Spleen (tissue), 11 donors: ENCODE measurements at regions not wholly inside any gene's neighbourhood (a gene's known extent, or its start where the extent isn't known, plus 50 kb on each side); places are given as distances from the start of the nearest gene placed in this dataset.

Experiments used
- DNase-seq: peaks from one replicate; pipeline ENCODE4 v3.0.0-alpha.2; 2020
- H3K27ac ChIP-seq, 8 donors: fragments of 200-600 bp; sonication (generic) in 7 of 8; 1 replicate in 4 of 8; 2 replicates in 4 of 8; pipeline versions ENCODE4 v1.5.0 to v1.8.0; 2016 to 2021; ENCODE audit warnings: inconsistent platforms in 4 of 8, mild to moderate bottlenecking in 4 of 8, moderate library complexity in 1 of 8
- H3K27me3 ChIP-seq, 7 donors: fragments of 200-600 bp; sonication (generic) in 6 of 7; replicated peaks in 1 of 7; 1 replicate in 4 of 7; 2 replicates in 3 of 7; pipeline versions ENCODE4 v1.5.0 to v1.8.0; 2016 to 2021; ENCODE audit warnings: inconsistent platforms in 3 of 7, mild to moderate bottlenecking in 1 of 7
- H3K36me3 ChIP-seq, 6 donors: fragments of 200-600 bp; sonication (generic) in 5 of 6; 1 replicate in 4 of 6; 2 replicates in 2 of 6; pipeline versions ENCODE4 v1.5.0 to v1.8.0; 2016 to 2021; ENCODE audit warnings: inconsistent platforms in 2 of 6
- H3K4me1 ChIP-seq, 6 donors: fragments of 200-600 bp; sonication (generic) in 5 of 6; 1 replicate in 3 of 6; 2 replicates in 3 of 6; pipeline versions ENCODE4 v1.5.0 to v1.8.0; 2016 to 2021; ENCODE audit warnings: inconsistent platforms in 3 of 6
- H3K4me3 ChIP-seq, 8 donors: fragments of 200-600 bp; sonication (generic) in 7 of 8; 1 replicate in 4 of 8; 2 replicates in 4 of 8; pipeline versions ENCODE4 v1.5.0 to v1.8.0; 2016 to 2021; ENCODE audit warnings: inconsistent platforms in 4 of 8, mild to moderate bottlenecking in 4 of 8, moderate library complexity in 2 of 8
- H3K9me3 ChIP-seq, 8 donors: fragments of 200-600 bp; sonication (generic) in 7 of 8; 1 replicate in 4 of 8; 2 replicates in 4 of 8; pipeline versions ENCODE4 v1.5.0 to v1.8.0; 2016 to 2021; ENCODE audit warnings: inconsistent platforms in 4 of 8
- CTCF ChIP-seq, 11 experiments: fragments of 200-600 bp in 7 of 11; fragments of 450-650 bp in 4 of 11; sonication (generic) in 4 of 11; IDR thresholded peaks in 8 of 11; conservative IDR thresholded peaks in 3 of 11; 1 replicate in 7 of 11; 2 replicates in 4 of 11; pipeline versions ENCODE4 v1.4.0 to v1.8.0; 2016 to 2021; ENCODE audit warnings: antibody characterized with exemption in 11 of 11, inconsistent platforms in 4 of 11, mild to moderate bottlenecking in 1 of 11
- POLR2A ChIP-seq, 3 donors: fragments of 450-650 bp; IDR thresholded peaks; one replicate each; pipeline ENCODE4 v1.5.1; 2017; ENCODE audit warnings: antibody characterized with exemption in 3 of 3, mild to moderate bottlenecking in 1 of 3
- POLR2AphosphoS5 ChIP-seq, 3 donors: sonication (generic); formaldehyde crosslinking; IDR thresholded peaks; one replicate each; pipeline ENCODE4 v1.5.1; 2017; ENCODE audit warnings: antibody characterized with exemption in 3 of 3
- WGBS, 5 donors: extraction: QIAGEN DNeasy Blood & Tissue Kit in 3 of 5; methylation state at CpG; one replicate each; pipeline versions ENCODE4 v1.1.5 to v1.1.7; 2013 to 2018; 5-methylcytosine and 5-hydroxymethylcytosine counted together
- intact Hi-C: fragments of 100-400 bp; cut with DNase I; formaldehyde crosslinking; loops from one replicate; pipeline ENCODE4 v1.15.0; 2023; ENCODE audit warnings: low total_unique reads
- donor health status: healthy with polysubstance abuse.
- donor health status: DM: no; HTN: no; CAD: no; lungs with moderate emphysema.
- donor health status: DM: no; HTN: no; CAD: no.
- donor health status: Bipolar disorder and iron deficiency.
- donor health status: healthy.
- donor health status: DM: no; HTN: no; CAD: no.
- donor health status: DM: yes; HTN: yes; CAD: no.

DNA sequence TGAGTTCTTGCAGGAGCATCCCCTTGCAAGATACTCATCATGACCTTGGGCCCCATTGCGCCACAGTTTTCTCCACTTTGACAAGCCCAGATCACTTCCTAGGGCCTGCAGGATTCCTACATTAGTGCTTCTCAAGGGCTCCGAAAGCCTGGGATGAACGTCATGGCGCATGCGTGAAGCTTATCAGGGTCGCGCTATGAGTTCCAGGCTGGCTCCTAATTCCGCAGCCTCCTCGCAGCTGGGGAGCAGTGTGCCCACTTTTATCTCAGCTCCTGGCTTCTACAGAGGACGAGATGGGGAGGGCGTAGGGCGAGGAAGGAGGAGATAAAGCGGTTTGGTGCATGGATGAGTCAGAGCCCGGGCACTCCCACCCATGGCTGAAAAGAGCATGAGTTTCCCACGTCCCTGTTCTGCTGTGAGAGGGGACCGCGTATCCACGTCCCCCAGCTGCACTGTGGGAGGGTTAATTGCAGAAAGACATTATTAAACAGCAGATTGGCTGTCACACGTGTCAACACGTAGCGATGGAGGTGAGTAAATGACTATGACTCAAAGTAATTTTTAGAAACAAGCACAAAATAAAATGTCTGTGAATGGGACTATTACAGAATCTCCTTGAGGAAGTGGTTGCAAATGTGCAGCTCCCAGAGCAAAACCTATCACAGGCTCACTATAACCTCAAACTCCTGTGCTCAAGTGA is 72.9 kb upstream of the DSP start:
- intact Hi-C loops, result no loop called here

GRCh38 chr6:7469696-7470095 is 71.8 kb upstream of the DSP start:
- H3K4me1 ChIP-seq, result peaks cover 0 to 14% (median 0%) of the 10 kb centered on the region in 6 donors
- H3K27ac ChIP-seq, result no peak overlapping the region
- H3K27me3 ChIP-seq, result peaks cover 0 to 3% (median 0%) of the 10 kb centered on the region in 7 donors
- intact Hi-C loops, result no loop called here
- H3K9me3 ChIP-seq, result no peaks in the 10 kb centered on the region
- H3K36me3 ChIP-seq, result no peaks in the 10 kb centered on the region
- TF ChIP-seq POLR2AphosphoS5 (IDR thresholded peaks at IDR 0.05) (no peak), POLR2A (IDR thresholded peaks at IDR 0.05) (no peak), CTCF (IDR thresholded peaks at IDR 0.05 in 8 of 11, conservative IDR thresholded peaks at IDR 0.05 in 3 of 11) (no peak)
- 77 to 85% (median 82%) methylated on average over 4 of the region's 4 CpGs for WGBS, 5 donors
- no peak for DNase-seq
- no peak overlapping the region for H3K4me3 ChIP-seq

More for the DNA sequence above, 72.9 kb upstream of the DSP start:
- TF ChIP-seq POLR2AphosphoS5 (IDR thresholded peaks at IDR 0.05), result peak in 1 of 3 donors; percentile 15
- TF ChIP-seq POLR2A (IDR thresholded peaks at IDR 0.05), result no peak
- Histone ChIP-seq H3K27ac (peak overlapping the region in 1 of 8 donors; percentile 8), H3K36me3 (no peaks in the 10 kb centered on the region), H3K4me1 (peaks cover 0 to 14% (median 0%) of the 10 kb centered on the region in 6 donors), H3K4me3 (peak overlapping the region in 3 of 8 donors; percentile 5 to 45 (median 23)), H3K9me3 (no peaks in the 10 kb centered on the region), H3K27me3 (peaks cover 0 to 3% (median 0%) of the 10 kb centered on the region in 7 donors)
- 43 to 51% (median 46%) methylated on average over 21 of the region's 21 CpGs for WGBS, 5 donors
- DNase-seq, result no peak

DNA sequence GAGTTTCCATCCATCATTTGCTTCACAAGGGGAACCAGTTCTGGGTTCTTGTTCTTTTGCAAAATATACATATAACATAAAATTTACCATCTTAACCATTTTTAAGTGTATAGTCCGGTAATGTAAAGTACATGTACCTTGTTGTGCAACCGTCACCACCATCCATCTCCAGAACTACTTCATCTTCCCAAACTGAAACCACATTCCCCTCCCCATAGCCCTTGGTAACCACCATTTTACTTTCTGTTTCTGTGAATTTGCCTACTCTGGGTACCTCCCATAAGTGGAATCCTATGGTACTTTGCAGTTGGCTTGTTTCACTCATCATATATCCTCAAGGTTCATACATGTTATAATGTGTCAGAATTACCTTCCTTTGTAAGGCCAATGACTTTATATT is 70.3 kb upstream of the DSP start:
- 39 to 78% (median 75%) methylated on average over 2 of the region's 2 CpGs for WGBS, 5 donors
- Histone ChIP-seq H3K9me3 (no peaks in the 10 kb centered on the region), H3K4me3 (no peak overlapping the region), H3K36me3 (no peaks in the 10 kb centered on the region), H3K27me3 (peaks cover 0 to 3% (median 0%) of the 10 kb centered on the region in 7 donors), H3K4me1 (peaks cover 0 to 14% (median 0%) of the 10 kb centered on the region in 6 donors), H3K27ac (no peak overlapping the region)
- no peak for TF ChIP-seq POLR2AphosphoS5 (IDR thresholded peaks at IDR 0.05)
- TF ChIP-seq POLR2A (IDR thresholded peaks at IDR 0.05), result no peak
- TF ChIP-seq CTCF (IDR thresholded peaks at IDR 0.05 in 8 of 11, conservative IDR thresholded peaks at IDR 0.05 in 3 of 11), result no peak
- DNase-seq, result no peak
- intact Hi-C loops, result no loop called here

GRCh38 chr6:7473805-7474719 is 67.4 kb upstream of the DSP start:
- no peaks in the 10 kb centered on the region for H3K9me3 ChIP-seq
- intact Hi-C loops, result no loop called here
- TF ChIP-seq POLR2A (IDR thresholded peaks at IDR 0.05) (no peak), POLR2AphosphoS5 (IDR thresholded peaks at IDR 0.05) (no peak), CTCF (IDR thresholded peaks at IDR 0.05 in 8 of 11, conservative IDR thresholded peaks at IDR 0.05 in 3 of 11) (no peak)
- H3K4me1 ChIP-seq, result peaks cover 0 to under 1% (median 0%) of the 10 kb centered on the region in 6 donors
- H3K27me3 ChIP-seq, result peaks cover 0 to 3% (median 0%) of the 10 kb centered on the region in 7 donors
- H3K27ac ChIP-seq, result no peak overlapping the region
- DNase-seq, result no peak
- H3K4me3 ChIP-seq, result no peak overlapping the region
- no peaks in the 10 kb centered on the region for H3K36me3 ChIP-seq
- 82 to 93% (median 85%) methylated on average over 7 of the region's 7 CpGs for WGBS, 5 donors
